Suppressor macrophage (primary cell): ENCODE measurements at regions not wholly inside any gene's neighbourhood (a gene's known extent, or its start where the extent isn't known, plus 50 kb on each side); places are given as distances from the start of the nearest gene placed in this dataset.
A peak's percentile ranks its signal among the peaks of the same experiment; 100 is the strongest.

Experiments
- DNase-seq, 4 experiments: peaks; one replicate each; pipeline ENCODE4 v3.0.0-alpha.2; 2020 to 2022

- DNase-seq = no peak
These were observed 564.3 kb downstream of the CMPK2 start for GRCh38 chr2:6301426-6301825.

GRCh38 chr2:6308986-6309385 is 556.7 kb downstream of the CMPK2 start:
- DNase-seq = no peak

GRCh38 chr2:6309415-6310255 is 556.1 kb downstream of the CMPK2 start:
- DNase-seq = no peak

GRCh38 chr2:6310256-6311215 is 555.2 kb downstream of the CMPK2 start:
- DNase-seq = no peak

- no peak for DNase-seq
These were observed 553.3 kb downstream of the CMPK2 start for GRCh38 chr2:6312367-6312766.

GRCh38 chr2:6314218-6314960 is 551.3 kb downstream of the CMPK2 start:
- DNase-seq = no peak

GRCh38 chr2:6325616-6326015 is 540.1 kb downstream of the CMPK2 start:
- DNase-seq = no peak

GRCh38 chr2:6326958-6327357 is 538.7 kb downstream of the CMPK2 start:
- DNase-seq = no peak

- no peak for DNase-seq
These were observed 528.8 kb downstream of the CMPK2 start for GRCh38 chr2:6336752-6337471.

GRCh38 chr2:6337472-6337820 is 528.3 kb downstream of the CMPK2 start:
- no peak for DNase-seq

GRCh38 chr2:6341588-6342129 is 524.0 kb downstream of the CMPK2 start:
- no peak for DNase-seq

GRCh38 chr2:6342273-6342920 is 523.3 kb downstream of the CMPK2 start:
- DNase-seq = no peak

- DNase-seq = no peak
These were observed 522.6 kb downstream of the CMPK2 start for GRCh38 chr2:6343076-6343475.

- DNase-seq = no peak
These were observed 513.5 kb downstream of the CMPK2 start for GRCh38 chr2:6352247-6352646.

GRCh38 chr2:6352906-6353515 is 512.7 kb downstream of the CMPK2 start:
- peak in 3 of 4 experiments; percentile 1 to 33 (median 4) for DNase-seq

- no peak for DNase-seq
These were observed 512.0 kb downstream of the CMPK2 start for GRCh38 chr2:6353669-6354068.

GRCh38 chr2:6354546-6354945 is 511.2 kb downstream of the CMPK2 start:
- no peak for DNase-seq

- no peak for DNase-seq
These were observed 509.6 kb downstream of the CMPK2 start for GRCh38 chr2:6355886-6356761.

- no peak for DNase-seq
These were observed 507.2 kb downstream of the CMPK2 start for GRCh38 chr2:6358546-6358945.

GRCh38 chr2:6358985-6359384 is 506.7 kb downstream of the CMPK2 start:
- DNase-seq = no peak
